ENCODE measurements at regions not wholly inside any gene's neighbourhood (a gene's known extent, or its start where the extent isn't known, plus 50 kb on each side); places are given as distances from the start of the nearest gene placed in this dataset.
"Not testable (repeated sequence)": the region's sequence is repeated elsewhere in the genome, so short reads cannot be mapped to it uniquely, and the experiment has no call there.

- Mint-ChIP-seq H3K9me3 (peaks cover 4 to 6% of the 10 kb centered on the region in 2 donors), H3K27me3 (ENCODE audit: low read depth) (no peaks in the 10 kb centered on the region), H3K36me3 (ENCODE audit: insufficient read depth in 2 of 2) (no peaks in the 10 kb centered on the region), H3K27ac (no peak overlapping the region), H3K4me1 (ENCODE audit: low read depth) (no peaks in the 10 kb centered on the region), H3K4me3 (no peak overlapping the region)
- ATAC-seq (replicated peaks in 1 of 2), result no peak
- no peak for DNase-seq
Measured at GRCh38 chr5:117417501-117417900, 842.9 kb upstream of the SEMA6A start.

DNA sequence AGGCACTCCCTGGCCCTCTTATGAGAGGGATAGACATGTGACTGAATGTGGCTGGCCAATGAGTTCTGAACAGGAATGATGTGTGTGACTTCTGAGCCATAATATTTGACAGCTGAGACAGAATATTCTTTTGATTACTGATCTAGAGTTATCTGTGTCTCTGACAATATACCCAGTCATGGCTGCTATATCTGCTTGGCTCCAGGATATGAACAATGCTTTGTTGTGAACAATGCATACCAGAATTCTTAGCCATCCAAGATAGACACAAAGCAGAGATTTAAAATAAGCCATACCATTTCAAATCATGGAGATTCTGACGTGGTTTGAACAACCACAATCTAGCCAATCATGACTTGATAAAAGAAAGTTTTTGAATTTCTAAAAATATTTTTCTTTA lies 840.3 kb upstream of the SEMA6A start:
- DNase-seq (no peak), ATAC-seq (replicated peaks in 1 of 2) (no peak)
- Mint-ChIP-seq H3K27me3 (ENCODE audit: low read depth) (no peaks in the 10 kb centered on the region), H3K27ac (no peak overlapping the region), H3K36me3 (ENCODE audit: insufficient read depth in 2 of 2) (no peaks in the 10 kb centered on the region), H3K4me1 (ENCODE audit: low read depth) (no peaks in the 10 kb centered on the region), H3K9me3 (peaks cover 2 to 3% of the 10 kb centered on the region in 2 donors), H3K4me3 (no peak overlapping the region)

GRCh38 chr5:117411701-117412100 lies 837.1 kb upstream of the SEMA6A start:
- H3K9me3 Mint-ChIP-seq, result peaks cover 4 to 8% of the 10 kb centered on the region in 2 donors
- peaks cover 0 to 3% of the 10 kb centered on the region in 2 donors for H3K36me3 Mint-ChIP-seq (ENCODE audit: insufficient read depth in 2 of 2)
- H3K4me1 Mint-ChIP-seq (ENCODE audit: low read depth), result no peaks in the 10 kb centered on the region
- H3K27me3 Mint-ChIP-seq (ENCODE audit: low read depth), result no peaks in the 10 kb centered on the region
- H3K4me3 Mint-ChIP-seq, result no peak overlapping the region
- DNase-seq (no peak), ATAC-seq (replicated peaks in 1 of 2) (no peak)
- H3K27ac Mint-ChIP-seq, result no peak overlapping the region

- Mint-ChIP-seq H3K4me3 (no peak overlapping the region), H3K27ac (no peak overlapping the region), H3K27me3 (ENCODE audit: low read depth) (no peaks in the 10 kb centered on the region), H3K4me1 (ENCODE audit: low read depth) (no peaks in the 10 kb centered on the region), H3K36me3 (ENCODE audit: insufficient read depth in 2 of 2) (peaks cover 0 to 3% of the 10 kb centered on the region in 2 donors), H3K9me3 (peaks cover 2 to 6% of the 10 kb centered on the region in 2 donors)
- DNase-seq (no peak), ATAC-seq (replicated peaks in 1 of 2) (no peak)
Measured at GRCh38 chr5:117405197-117405596, 830.6 kb upstream of the SEMA6A start.

DNA sequence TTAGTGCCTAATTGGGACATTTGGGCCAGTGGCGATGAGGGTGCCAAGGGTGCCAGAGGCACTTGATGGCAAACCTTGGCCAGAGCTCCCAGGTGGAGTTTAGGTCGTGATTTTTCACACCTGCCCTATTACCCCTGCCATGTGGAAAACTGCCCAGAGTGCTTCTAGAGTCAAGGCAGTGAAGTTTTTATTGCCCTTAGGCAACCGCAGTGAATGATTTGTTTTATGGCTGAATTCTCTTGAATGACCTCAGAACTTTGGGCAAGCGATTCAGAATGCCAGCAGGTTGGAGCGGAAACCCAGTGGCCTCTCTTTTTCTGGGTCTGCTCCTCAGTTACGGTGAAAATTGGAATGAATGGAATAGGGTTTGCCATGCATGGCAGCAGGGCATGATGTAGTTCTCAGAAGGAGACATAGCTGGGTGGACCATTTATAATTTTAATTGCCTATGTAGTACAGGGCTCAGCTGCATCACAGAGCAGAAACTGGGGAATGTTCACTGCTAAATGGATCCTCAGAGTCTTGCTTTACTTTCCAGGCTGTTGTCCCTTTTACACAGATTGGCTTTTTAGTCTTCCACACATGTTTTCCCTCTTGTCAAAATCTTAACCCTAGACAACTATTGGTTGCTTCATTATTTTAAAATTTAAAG lies 820.0 kb upstream of the SEMA6A start:
- Mint-ChIP-seq H3K36me3 (ENCODE audit: insufficient read depth in 2 of 2) (no peaks in the 10 kb centered on the region), H3K4me1 (ENCODE audit: low read depth) (no peaks in the 10 kb centered on the region), H3K27ac (no peak overlapping the region), H3K9me3 (peaks cover 2 to 4% of the 10 kb centered on the region in 2 donors), H3K4me3 (no peak overlapping the region), H3K27me3 (ENCODE audit: low read depth) (no peaks in the 10 kb centered on the region)
- DNase-seq (no peak), ATAC-seq (replicated peaks in 1 of 2) (no peak)

GRCh38 chr5:117393125-117393524 lies 818.5 kb upstream of the SEMA6A start:
- DNase-seq (no peak), ATAC-seq (replicated peaks in 1 of 2) (no peak)
- H3K27ac Mint-ChIP-seq, result no peak overlapping the region
- H3K36me3 Mint-ChIP-seq (ENCODE audit: insufficient read depth in 2 of 2), result no peaks in the 10 kb centered on the region
- no peaks in the 10 kb centered on the region for H3K27me3 Mint-ChIP-seq (ENCODE audit: low read depth)
- no peak overlapping the region for H3K4me3 Mint-ChIP-seq
- H3K9me3 Mint-ChIP-seq, result peaks cover 0 to 2% of the 10 kb centered on the region in 2 donors
- no peaks in the 10 kb centered on the region for H3K4me1 Mint-ChIP-seq (ENCODE audit: low read depth)

DNA sequence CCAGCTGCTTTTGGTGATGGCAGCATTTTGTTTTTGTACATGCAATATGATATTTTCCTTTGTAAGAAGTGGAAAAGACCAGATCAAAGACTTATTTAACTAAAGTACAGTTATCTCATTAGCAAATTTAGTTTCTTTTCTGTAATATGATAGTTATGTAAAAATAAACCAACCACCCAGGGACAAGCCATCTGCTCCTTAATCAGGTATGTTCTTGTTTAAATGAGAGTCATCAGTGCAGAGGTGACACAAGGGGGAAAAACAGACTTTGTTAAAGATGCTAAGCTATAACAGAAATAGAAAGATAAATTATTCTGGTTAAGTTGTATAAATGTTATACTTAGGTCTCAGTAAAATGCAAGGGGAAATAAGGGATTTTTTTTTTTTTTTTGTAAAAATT lies 805.7 kb upstream of the SEMA6A start:
- Mint-ChIP-seq H3K4me1 (ENCODE audit: low read depth) (no peaks in the 10 kb centered on the region), H3K27ac (no peak overlapping the region), H3K4me3 (no peak overlapping the region), H3K27me3 (ENCODE audit: low read depth) (no peaks in the 10 kb centered on the region), H3K36me3 (ENCODE audit: insufficient read depth in 2 of 2) (no peaks in the 10 kb centered on the region), H3K9me3 (peaks cover 2% of the 10 kb centered on the region in 2 donors)
- ATAC-seq (replicated peaks in 1 of 2) (no peak), DNase-seq (no peak)

GRCh38 chr5:117379521-117379920 lies 804.9 kb upstream of the SEMA6A start:
- Mint-ChIP-seq H3K27ac (no peak overlapping the region), H3K9me3 (peaks cover 2% of the 10 kb centered on the region in 2 donors), H3K27me3 (ENCODE audit: low read depth) (no peaks in the 10 kb centered on the region), H3K36me3 (ENCODE audit: insufficient read depth in 2 of 2) (no peaks in the 10 kb centered on the region), H3K4me3 (no peak overlapping the region), H3K4me1 (ENCODE audit: low read depth) (no peaks in the 10 kb centered on the region)
- DNase-seq (no peak), ATAC-seq (replicated peaks in 1 of 2) (no peak)

DNA sequence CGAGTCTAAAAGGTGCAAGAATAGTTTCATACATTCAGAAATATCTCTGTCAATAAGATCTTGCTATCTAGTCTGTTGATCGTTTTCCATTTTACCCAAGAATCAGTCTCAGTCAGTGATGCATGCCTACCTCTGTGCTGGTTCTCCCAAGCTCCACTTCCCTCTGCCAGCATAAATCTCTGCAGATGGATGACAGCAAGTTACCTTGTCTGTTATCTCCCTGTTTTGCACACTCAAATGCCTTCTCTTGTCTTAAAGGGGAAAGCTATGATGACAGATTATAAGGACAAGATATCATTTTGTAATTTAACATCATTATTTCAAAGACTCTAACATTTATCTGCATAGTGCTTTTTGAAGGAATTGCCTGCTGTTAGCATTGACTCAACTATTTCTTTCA lies 802.1 kb upstream of the SEMA6A start:
- ATAC-seq (replicated peaks in 1 of 2), result no peak
- H3K4me3 Mint-ChIP-seq, result no peak overlapping the region
- no peaks in the 10 kb centered on the region for H3K36me3 Mint-ChIP-seq (ENCODE audit: insufficient read depth in 2 of 2)
- no peak for DNase-seq
- H3K4me1 Mint-ChIP-seq (ENCODE audit: low read depth), result no peaks in the 10 kb centered on the region
- H3K27me3 Mint-ChIP-seq (ENCODE audit: low read depth), result no peaks in the 10 kb centered on the region
- H3K9me3 Mint-ChIP-seq, result peaks cover 0 to 2% of the 10 kb centered on the region in 2 donors
- no peak overlapping the region for H3K27ac Mint-ChIP-seq

DNA sequence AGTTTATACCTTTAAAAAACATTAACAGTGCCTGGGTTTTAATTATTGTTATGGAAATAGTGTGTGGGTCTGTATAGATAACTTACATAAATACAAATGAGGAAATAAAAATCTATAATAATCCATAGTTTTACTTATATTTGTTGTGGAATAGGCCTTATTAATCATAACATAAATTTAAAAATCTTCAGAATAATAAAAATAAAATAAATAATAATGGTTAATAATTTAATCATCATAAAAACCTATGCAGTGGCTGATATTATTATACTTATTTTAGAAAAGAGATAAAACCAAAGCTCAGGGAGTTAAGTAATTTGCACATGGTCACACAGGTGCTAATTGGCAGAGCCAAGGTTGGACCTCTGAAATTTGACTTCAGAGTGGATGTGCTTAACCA lies 785.3 kb upstream of the SEMA6A start:
- H3K4me1 Mint-ChIP-seq (ENCODE audit: low read depth), result no peaks in the 10 kb centered on the region
- H3K4me3 Mint-ChIP-seq, result no peak overlapping the region

DNA sequence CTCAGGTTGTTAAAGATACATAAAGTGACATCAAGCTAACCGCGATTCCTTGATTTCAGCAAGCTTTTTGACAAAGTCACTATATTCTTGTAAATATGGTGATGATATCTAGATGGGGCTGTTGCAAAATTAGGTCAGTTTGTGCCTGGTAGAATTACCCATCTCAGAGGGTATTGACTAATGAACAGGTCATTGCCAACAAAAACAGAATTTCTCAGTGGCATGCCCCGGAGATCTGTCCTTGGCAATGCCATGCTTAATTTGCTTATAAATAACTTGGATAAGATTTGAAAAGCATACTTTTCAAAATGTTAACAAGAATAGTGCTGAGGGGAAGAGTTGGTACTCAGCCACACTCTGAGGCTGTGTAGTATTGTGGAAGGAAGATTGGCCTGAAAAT lies 783.3 kb upstream of the SEMA6A start:
- ATAC-seq (replicated peaks in 1 of 2) (no peak), DNase-seq (no peak)
- Mint-ChIP-seq H3K27ac (no peak overlapping the region), H3K4me1 (ENCODE audit: low read depth) (no peaks in the 10 kb centered on the region), H3K9me3 (peaks cover 0 to 1% of the 10 kb centered on the region in 2 donors), H3K27me3 (ENCODE audit: low read depth) (no peaks in the 10 kb centered on the region), H3K4me3 (no peak overlapping the region), H3K36me3 (ENCODE audit: insufficient read depth in 2 of 2) (no peaks in the 10 kb centered on the region)

More for the DNA sequence above, 785.3 kb upstream of the SEMA6A start:
- no peaks in the 10 kb centered on the region for H3K36me3 Mint-ChIP-seq (ENCODE audit: insufficient read depth in 2 of 2)
- DNase-seq (no peak), ATAC-seq (replicated peaks in 1 of 2) (no peak)
- H3K27ac Mint-ChIP-seq, result no peak overlapping the region
- no peaks in the 10 kb centered on the region for H3K27me3 Mint-ChIP-seq (ENCODE audit: low read depth)
- peaks cover 0 to 1% of the 10 kb centered on the region in 2 donors for H3K9me3 Mint-ChIP-seq

- ATAC-seq (replicated peaks in 1 of 2) (no peak), DNase-seq (no peak)
- no peaks in the 10 kb centered on the region for H3K27me3 Mint-ChIP-seq (ENCODE audit: low read depth)
- H3K4me3 Mint-ChIP-seq, result no peak overlapping the region
- H3K36me3 Mint-ChIP-seq (ENCODE audit: insufficient read depth in 2 of 2), result peaks cover 0 to 5% of the 10 kb centered on the region in 2 donors
- no peak overlapping the region for H3K27ac Mint-ChIP-seq
- peaks cover 2 to 5% of the 10 kb centered on the region in 2 donors for H3K9me3 Mint-ChIP-seq
- no peaks in the 10 kb centered on the region for H3K4me1 Mint-ChIP-seq (ENCODE audit: low read depth)
Measured at GRCh38 chr5:117347280-117347679, 772.7 kb upstream of the SEMA6A start.

DNA sequence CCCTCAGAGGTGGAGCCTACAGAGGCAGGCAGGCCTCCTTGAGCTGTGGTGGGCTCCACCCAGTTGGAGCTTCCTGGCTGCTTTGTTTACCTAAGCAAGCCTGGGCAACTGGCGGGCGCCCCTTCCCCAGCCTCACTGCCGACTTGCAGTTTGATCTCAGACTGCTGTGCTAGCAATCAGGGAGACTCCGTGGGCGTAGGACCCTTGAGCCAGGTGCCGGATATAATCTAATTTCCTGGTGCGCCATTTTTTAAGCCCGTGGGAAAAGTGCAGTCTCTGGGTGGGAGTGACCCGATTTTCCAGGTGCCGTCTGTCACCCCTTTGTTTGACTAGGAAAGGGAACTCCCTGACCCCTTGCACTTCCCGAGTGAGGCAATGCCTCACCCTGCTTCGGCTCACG lies 769.1 kb upstream of the SEMA6A start:
- ATAC-seq (replicated peaks in 1 of 2); H3K4me3 Mint-ChIP-seq; H3K27me3 Mint-ChIP-seq (ENCODE audit: low read depth); H3K27ac Mint-ChIP-seq; H3K4me1 Mint-ChIP-seq (ENCODE audit: low read depth); H3K9me3 Mint-ChIP-seq; H3K36me3 Mint-ChIP-seq (ENCODE audit: insufficient read depth in 2 of 2); DNase-seq: not testable (repeated sequence)

GRCh38 chr5:117337064-117337749 lies 762.6 kb upstream of the SEMA6A start:
- no peaks in the 10 kb centered on the region for H3K4me1 Mint-ChIP-seq (ENCODE audit: low read depth)
- H3K4me3 Mint-ChIP-seq, result no peak overlapping the region
- H3K9me3 Mint-ChIP-seq, result peaks cover 1 to 3% of the 10 kb centered on the region in 2 donors
- H3K36me3 Mint-ChIP-seq (ENCODE audit: insufficient read depth in 2 of 2), result no peaks in the 10 kb centered on the region
- ATAC-seq (replicated peaks in 1 of 2), result no peak
- H3K27me3 Mint-ChIP-seq (ENCODE audit: low read depth), result no peaks in the 10 kb centered on the region
- no peak for DNase-seq
- no peak overlapping the region for H3K27ac Mint-ChIP-seq

Data from activated T-cell treated with anti-CD3 and anti-CD28 coated beads, Interleukin-2, amount 50 U/mL, for 72 hours (primary cell).